ENCODE measurements at regions not wholly inside any gene's neighbourhood (a gene's known extent, or its start where the extent isn't known, plus 50 kb on each side); places are given as distances from the start of the nearest gene placed in this dataset.
"Not testable (repeated sequence)": the region's sequence is repeated elsewhere in the genome, so short reads cannot be mapped to it uniquely, and the experiment has no call there.

GRCh38 chr7:121745856-121746255 is 127.1 kb upstream of the PTPRZ1 start:
- intact Hi-C loops (cut with micrococcal nuclease): no loop called here

- intact Hi-C loops (cut with micrococcal nuclease): no loop called here
Measured at GRCh38 chr7:121744877-121745276, 128.1 kb upstream of the PTPRZ1 start.

GRCh38 chr7:121744319-121744718 is 128.6 kb upstream of the PTPRZ1 start:
- intact Hi-C loops (cut with micrococcal nuclease): no loop called here

GRCh38 chr7:121741896-121742295 is 131.1 kb upstream of the PTPRZ1 start:
- intact Hi-C loops (cut with micrococcal nuclease): no loop called here

GRCh38 chr7:121739465-121739864 is 133.5 kb upstream of the PTPRZ1 start:
- intact Hi-C loops (cut with micrococcal nuclease): no loop called here

- intact Hi-C loops (cut with micrococcal nuclease): no loop called here
Measured at GRCh38 chr7:121730869-121731268, 142.1 kb upstream of the PTPRZ1 start.

GRCh38 chr7:121714559-121715303 is 158.2 kb upstream of the PTPRZ1 start:
- intact Hi-C loops (cut with micrococcal nuclease): no loop called here

- intact Hi-C loops (cut with micrococcal nuclease): not testable (repeated sequence)
Measured at GRCh38 chr7:121712961-121713360, 160.0 kb upstream of the PTPRZ1 start.

- intact Hi-C loops (cut with micrococcal nuclease): no loop called here
Measured at GRCh38 chr7:121697731-121698316, 175.1 kb upstream of the PTPRZ1 start.

GRCh38 chr7:121696954-121697353 is 176.0 kb upstream of the PTPRZ1 start:
- intact Hi-C loops (cut with micrococcal nuclease): no loop called here

- intact Hi-C loops (cut with micrococcal nuclease): no loop called here
Measured at GRCh38 chr7:121689749-121690148, 183.2 kb upstream of the PTPRZ1 start.

GRCh38 chr7:121681700-121682099 is 191.3 kb upstream of the PTPRZ1 start:
- intact Hi-C loops (cut with micrococcal nuclease): no loop called here

- intact Hi-C loops (cut with micrococcal nuclease): no loop called here
Measured at GRCh38 chr7:121676168-121676567, 196.8 kb upstream of the PTPRZ1 start.

- intact Hi-C loops (cut with micrococcal nuclease): not testable (repeated sequence)
Measured at GRCh38 chr7:121674455-121674854, 198.5 kb upstream of the PTPRZ1 start.

- intact Hi-C loops (cut with micrococcal nuclease): no loop called here
Measured at GRCh38 chr7:121669144-121669543, 203.8 kb upstream of the PTPRZ1 start.

- intact Hi-C loops (cut with micrococcal nuclease): no loop called here
Measured at GRCh38 chr7:121666306-121666705, 206.7 kb upstream of the PTPRZ1 start.

- intact Hi-C loops (cut with micrococcal nuclease): no loop called here
Measured at GRCh38 chr7:121643320-121643719, 229.6 kb upstream of the PTPRZ1 start.

- intact Hi-C loops (cut with micrococcal nuclease): no loop called here
Measured at GRCh38 chr7:121639705-121640104, 233.3 kb upstream of the PTPRZ1 start.

- intact Hi-C loops (cut with micrococcal nuclease): no loop called here
Measured at GRCh38 chr7:121638286-121638685, 234.7 kb upstream of the PTPRZ1 start.

- intact Hi-C loops (cut with micrococcal nuclease): no loop called here
Measured at GRCh38 chr7:121634356-121634755, 238.2 kb upstream of the FAM3C start.

GRCh38 chr7:121633186-121633585 is 237.1 kb upstream of the FAM3C start:
- intact Hi-C loops (cut with micrococcal nuclease): no loop called here

- intact Hi-C loops (cut with micrococcal nuclease): no loop called here
Measured at GRCh38 chr7:121624958-121625357, 228.8 kb upstream of the FAM3C start.
